Spinal cord (tissue), 9 donors: ENCODE measurements at regions not wholly inside any gene's neighbourhood (a gene's known extent, or its start where the extent isn't known, plus 50 kb on each side); places are given as distances from the start of the nearest gene placed in this dataset.

ENCODE experiments used
- DNase-seq, 6 donors: peaks; one replicate each; pipeline versions ENCODE4 v3.0.0 to v3.0.0-alpha.2; 2013 to 2015; ENCODE audit warnings: low spot score in 6 of 6, low read depth in 4 of 6
- H3K27ac ChIP-seq: one replicate; pipeline ENCODE4 v1.5.1; 2013; ENCODE audit warnings: low read depth, low read length, control low read depth
- H3K27me3 ChIP-seq: one replicate; pipeline ENCODE4 v1.6.1; 2013; ENCODE audit warnings: low read length; ENCODE audit not compliant: control insufficient read depth, insufficient read depth
- H3K36me3 ChIP-seq: one replicate; pipeline ENCODE4 v1.6.1; 2013; ENCODE audit warnings: low read length; ENCODE audit not compliant: control insufficient read depth, insufficient read depth
- H3K4me1 ChIP-seq: one replicate; pipeline ENCODE4 v1.6.1; 2013; ENCODE audit warnings: low read length; ENCODE audit not compliant: control insufficient read depth, insufficient read depth
- H3K4me3 ChIP-seq: one replicate; pipeline ENCODE4 v1.5.1; 2013; ENCODE audit warnings: low read depth, low read length, control low read depth
- H3K9me3 ChIP-seq: one replicate; pipeline ENCODE4 v1.6.1; 2013; ENCODE audit warnings: low read length; ENCODE audit not compliant: control insufficient read depth, insufficient read depth
- WGBS: methylation state at CpG from one replicate; pipeline ENCODE4 v1.1.5; 2013; ENCODE audit warnings: missing lambda C conversion rate; ENCODE audit not compliant: insufficient coverage; 5-methylcytosine and 5-hydroxymethylcytosine counted together
- donor health status: healthy.

DNA sequence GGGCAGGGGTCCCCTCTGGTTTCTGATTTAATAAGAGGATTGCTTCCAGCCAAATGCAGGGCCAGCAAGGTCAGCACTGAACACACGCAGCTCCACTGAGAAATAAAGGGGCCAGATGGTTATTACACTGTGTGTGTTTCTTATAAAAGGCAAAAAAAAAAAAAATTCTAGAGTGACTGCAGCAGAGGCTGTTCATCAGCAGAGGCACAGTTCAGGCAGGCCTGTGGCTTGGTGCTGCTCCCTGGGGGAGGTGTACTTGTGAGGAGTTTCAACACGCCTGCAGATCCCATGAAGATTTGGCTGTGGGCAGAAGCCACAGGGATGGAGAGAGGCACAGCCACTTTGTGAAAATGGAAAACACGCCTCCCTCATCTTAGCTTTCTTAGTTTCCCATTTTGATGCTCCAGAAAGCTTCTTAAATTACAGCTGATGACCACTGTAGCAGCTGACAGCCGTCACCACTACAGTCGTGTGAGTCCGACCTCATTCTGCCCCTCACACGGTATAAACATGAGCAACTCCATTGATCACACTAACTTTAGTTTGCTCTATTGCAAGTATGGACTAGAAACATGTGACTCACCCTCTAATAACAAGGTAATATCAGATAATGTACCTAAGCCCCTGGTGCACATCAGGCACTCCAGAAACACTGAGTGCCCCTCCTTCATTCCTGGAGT lies 726.5 kb upstream of the RAB6C start:
- Histone ChIP-seq H3K36me3 (no peaks in the 10 kb centered on the region), H3K4me3 (no peak overlapping the region), H3K27ac (no peak overlapping the region), H3K4me1 (no peaks in the 10 kb centered on the region), H3K27me3 (no peaks in the 10 kb centered on the region), H3K9me3 (no peaks in the 10 kb centered on the region)
- peak in 2 of 6 donors; percentile 23 to 43 for DNase-seq
- WGBS, result 75% methylated on average over 7 of the region's 7 CpGs

DNA sequence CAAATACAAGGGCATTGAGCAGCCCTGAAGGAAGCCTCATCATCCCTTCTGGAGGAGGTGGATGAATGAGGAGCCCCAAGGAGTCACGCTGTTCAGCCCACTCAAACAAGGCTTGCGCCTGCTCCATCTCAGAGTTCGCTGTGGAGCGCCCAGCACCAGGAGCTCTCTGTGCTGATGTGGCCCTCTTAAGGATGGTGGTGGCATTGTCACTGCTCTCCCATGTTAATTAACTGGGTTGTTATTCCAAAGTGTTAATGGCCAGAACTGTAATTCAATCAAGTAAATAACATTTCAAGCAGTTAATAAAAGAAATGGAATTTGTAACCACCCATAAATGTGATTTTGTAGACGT lies 726.0 kb upstream of the RAB6C start:
- no peaks in the 10 kb centered on the region for H3K36me3 ChIP-seq
- peak in 2 of 6 donors; percentile 35 to 75 for DNase-seq
- 30% methylated on average over 4 of the region's 5 CpGs for WGBS
- H3K27me3 ChIP-seq, result no peaks in the 10 kb centered on the region
- no peak overlapping the region for H3K4me3 ChIP-seq
- H3K27ac ChIP-seq, result no peak overlapping the region
- no peaks in the 10 kb centered on the region for H3K9me3 ChIP-seq
- H3K4me1 ChIP-seq, result no peaks in the 10 kb centered on the region

DNA sequence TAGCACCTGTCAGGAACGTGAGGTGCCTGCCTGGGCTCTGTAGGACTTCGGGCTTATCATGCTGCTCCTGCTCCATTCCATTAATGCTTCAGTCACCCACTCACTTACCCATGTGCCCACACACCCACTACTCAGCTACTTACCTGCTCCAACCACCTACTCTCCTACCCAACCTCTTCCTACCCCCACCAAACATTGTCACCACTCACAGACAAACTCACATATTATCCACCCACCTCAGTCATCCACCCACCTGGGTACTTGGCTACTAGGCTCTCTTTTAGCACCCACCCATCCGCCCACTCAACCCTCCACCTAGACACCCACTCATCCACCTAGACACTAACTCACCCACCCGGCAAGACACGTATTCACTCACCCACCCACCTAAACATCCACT lies 724.7 kb upstream of the RAB6C start:
- 93% methylated on average over 5 of the region's 5 CpGs for WGBS
- no peak for DNase-seq
- peaks cover 3% of the 10 kb centered on the region for H3K9me3 ChIP-seq
- no peaks in the 10 kb centered on the region for H3K27me3 ChIP-seq
- H3K4me3 ChIP-seq, result no peak overlapping the region
- H3K36me3 ChIP-seq, result no peaks in the 10 kb centered on the region
- no peaks in the 10 kb centered on the region for H3K4me1 ChIP-seq
- H3K27ac ChIP-seq, result no peak overlapping the region

DNA sequence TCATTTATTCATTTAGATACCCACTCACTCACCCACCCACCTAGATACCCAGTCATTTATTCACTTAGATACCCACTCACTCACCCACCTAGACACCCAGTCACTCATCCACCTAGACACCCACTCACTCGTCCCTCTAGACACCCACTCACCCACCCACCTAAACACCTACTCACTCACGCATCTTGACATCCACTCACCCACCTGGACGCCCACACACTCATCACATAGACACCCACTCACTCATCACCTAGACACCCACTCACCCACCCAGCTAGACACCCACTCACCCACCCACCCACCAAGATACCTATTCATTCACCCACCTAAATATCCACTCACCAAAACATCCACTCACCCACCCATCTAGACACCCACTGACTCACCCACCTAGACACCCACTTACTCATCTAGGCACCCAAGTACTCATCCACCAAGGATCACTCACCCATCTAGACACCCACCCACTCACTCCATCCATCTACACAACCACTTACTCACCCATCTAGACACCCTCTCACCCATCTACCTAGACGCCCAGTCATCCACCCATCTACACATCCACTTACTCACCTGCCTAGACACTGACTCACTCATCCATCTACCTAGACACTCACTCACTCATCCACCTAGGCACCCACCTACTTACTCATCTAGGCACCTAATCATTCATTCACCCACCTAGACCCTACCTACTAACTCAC lies 723.7 kb upstream of the RAB6C start:
- Histone ChIP-seq H3K27ac (no peak overlapping the region), H3K27me3 (no peaks in the 10 kb centered on the region), H3K36me3 (no peaks in the 10 kb centered on the region), H3K4me1 (no peaks in the 10 kb centered on the region), H3K9me3 (peaks cover 3% of the 10 kb centered on the region), H3K4me3 (no peak overlapping the region)
- no peak for DNase-seq
- 86% methylated on average over 4 of the region's 4 CpGs for WGBS

DNA sequence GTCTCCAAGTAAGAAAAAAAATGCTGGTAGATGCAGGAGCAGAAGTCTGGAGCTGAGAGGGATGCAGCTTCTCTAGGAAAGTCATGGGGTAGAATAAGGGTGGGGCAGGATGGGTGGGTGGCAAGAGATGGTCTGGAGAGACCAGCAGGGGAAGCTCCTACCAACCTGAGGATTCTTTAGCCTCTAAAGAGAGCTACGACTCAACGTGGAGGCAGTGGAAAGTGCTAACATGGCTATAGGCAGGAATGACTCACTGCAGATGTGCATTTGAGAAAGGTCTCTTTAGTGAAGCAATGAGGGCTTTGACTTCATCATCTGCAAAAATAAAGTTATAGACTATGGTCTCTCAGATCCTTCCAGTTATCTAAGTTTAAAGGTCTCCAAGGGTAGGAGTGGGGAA lies 722.8 kb upstream of the RAB6C start:
- H3K36me3 ChIP-seq, result no peaks in the 10 kb centered on the region
- no peak overlapping the region for H3K4me3 ChIP-seq
- H3K27ac ChIP-seq, result no peak overlapping the region
- 60% methylated on average over 1 of the region's 2 CpGs for WGBS
- no peaks in the 10 kb centered on the region for H3K4me1 ChIP-seq
- H3K9me3 ChIP-seq, result peaks cover 3% of the 10 kb centered on the region
- no peak for DNase-seq
- H3K27me3 ChIP-seq, result no peaks in the 10 kb centered on the region

DNA sequence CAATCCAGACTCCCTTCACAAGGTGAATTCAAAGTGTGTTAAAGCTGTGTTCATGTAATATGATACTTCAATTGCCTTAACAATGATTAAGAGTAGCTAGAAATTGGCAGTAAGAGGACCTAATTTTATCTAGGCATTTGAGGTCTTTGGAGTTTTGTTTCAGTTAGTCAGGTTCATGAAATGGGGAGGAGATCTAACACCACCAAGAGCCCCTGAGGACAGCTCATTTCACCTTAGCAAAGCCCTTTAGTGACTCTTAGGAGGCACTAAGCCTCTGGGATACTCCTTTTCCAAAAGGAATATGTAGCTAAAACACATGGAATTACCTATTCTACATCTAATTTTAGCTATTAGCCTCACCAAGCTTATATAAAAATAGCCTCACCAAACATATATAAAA lies 716.5 kb upstream of the RAB6C start:
- Histone ChIP-seq H3K36me3 (no peaks in the 10 kb centered on the region), H3K27me3 (no peaks in the 10 kb centered on the region), H3K4me1 (no peaks in the 10 kb centered on the region), H3K4me3 (no peak overlapping the region), H3K9me3 (peaks cover 4% of the 10 kb centered on the region), H3K27ac (no peak overlapping the region)
- DNase-seq, result no peak

DNA sequence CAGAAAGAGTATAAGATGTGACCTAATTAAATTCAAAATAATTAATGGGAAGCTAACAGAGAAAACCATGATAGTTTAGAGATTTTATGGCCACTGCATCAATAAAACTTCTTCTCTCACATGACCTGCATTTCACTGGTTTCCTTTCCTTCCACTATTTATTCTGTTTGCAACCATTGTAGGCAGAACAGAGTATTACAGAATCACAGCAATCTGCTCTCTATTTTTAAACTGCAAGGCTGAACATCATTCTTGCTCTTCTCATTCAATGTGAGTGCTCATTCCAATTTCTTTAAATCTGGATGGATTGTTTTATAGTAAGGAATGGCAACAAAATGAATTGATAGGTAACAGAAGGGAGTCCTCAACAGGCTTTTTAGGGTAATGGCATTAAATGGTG lies 715.5 kb upstream of the RAB6C start:
- Histone ChIP-seq H3K4me3 (no peak overlapping the region), H3K27ac (no peak overlapping the region), H3K9me3 (peaks cover 4% of the 10 kb centered on the region), H3K36me3 (no peaks in the 10 kb centered on the region), H3K27me3 (no peaks in the 10 kb centered on the region), H3K4me1 (no peaks in the 10 kb centered on the region)
- DNase-seq, result peak in 1 of 6 donors; percentile 40

DNA sequence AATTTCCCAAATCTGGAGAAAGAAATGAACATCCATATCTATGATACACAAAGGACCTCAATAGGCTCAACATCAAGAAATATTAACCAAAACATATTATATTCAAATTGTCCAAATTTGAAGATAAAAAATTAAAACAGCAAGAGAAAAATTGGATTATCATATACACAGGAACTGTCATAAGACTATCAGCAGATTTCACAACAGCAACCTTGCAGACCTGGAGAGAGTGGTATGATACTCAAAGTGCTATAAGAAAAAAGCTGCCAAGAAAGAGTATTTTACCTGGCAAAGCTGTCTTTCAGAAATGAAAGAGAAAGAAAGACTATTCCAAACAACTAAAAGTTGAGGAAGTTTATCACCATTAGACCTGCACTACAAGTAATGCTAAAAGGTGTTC lies 711.9 kb upstream of the RAB6C start:
- Histone ChIP-seq H3K27ac (no peak overlapping the region), H3K4me1 (no peaks in the 10 kb centered on the region), H3K9me3 (peaks cover 5% of the 10 kb centered on the region), H3K27me3 (no peaks in the 10 kb centered on the region), H3K4me3 (no peak overlapping the region), H3K36me3 (no peaks in the 10 kb centered on the region)
- no peak for DNase-seq

DNA sequence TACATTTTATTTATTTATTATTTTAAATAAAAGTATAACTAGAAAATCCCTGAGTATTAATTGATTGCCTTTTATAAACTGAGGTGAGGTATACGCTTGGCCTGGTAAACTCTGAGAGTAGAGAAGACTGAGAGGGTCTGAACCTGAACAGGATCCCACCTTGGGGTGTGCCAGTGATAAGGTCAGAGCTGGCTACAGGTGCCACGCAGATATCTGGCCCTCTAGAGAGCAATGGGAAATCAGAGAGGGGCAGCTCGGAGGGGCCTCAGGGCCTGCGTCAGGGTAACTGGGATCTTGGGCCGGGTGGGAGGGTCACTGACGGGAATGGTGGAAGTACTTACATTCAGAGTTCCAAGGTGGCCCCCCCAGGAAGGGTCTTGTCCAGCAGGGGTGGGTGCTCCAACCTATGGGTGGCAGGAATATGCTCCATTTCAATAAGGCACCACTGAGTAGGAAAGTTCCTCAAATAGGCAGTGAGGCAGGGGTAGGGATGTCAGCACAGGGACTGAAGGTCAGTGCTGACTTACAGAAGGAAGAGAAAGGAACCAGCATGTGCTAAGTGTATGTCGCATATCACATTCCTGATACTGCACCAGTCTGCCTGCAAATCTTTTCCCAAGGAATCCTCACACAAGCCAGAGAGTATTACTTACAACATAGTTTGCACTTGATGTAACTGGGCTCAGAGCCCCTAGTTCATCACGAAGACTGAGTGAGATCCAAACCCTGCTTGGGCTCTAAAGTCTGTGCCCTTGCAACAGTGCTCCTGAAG lies 706.0 kb upstream of the RAB6C start:
- Histone ChIP-seq H3K9me3 (peaks cover 4% of the 10 kb centered on the region), H3K4me1 (no peaks in the 10 kb centered on the region), H3K36me3 (no peaks in the 10 kb centered on the region), H3K4me3 (no peak overlapping the region), H3K27me3 (no peaks in the 10 kb centered on the region), H3K27ac (no peak overlapping the region)
- WGBS, result over 99% methylated on average over 7 of the region's 8 CpGs
- no peak for DNase-seq

DNA sequence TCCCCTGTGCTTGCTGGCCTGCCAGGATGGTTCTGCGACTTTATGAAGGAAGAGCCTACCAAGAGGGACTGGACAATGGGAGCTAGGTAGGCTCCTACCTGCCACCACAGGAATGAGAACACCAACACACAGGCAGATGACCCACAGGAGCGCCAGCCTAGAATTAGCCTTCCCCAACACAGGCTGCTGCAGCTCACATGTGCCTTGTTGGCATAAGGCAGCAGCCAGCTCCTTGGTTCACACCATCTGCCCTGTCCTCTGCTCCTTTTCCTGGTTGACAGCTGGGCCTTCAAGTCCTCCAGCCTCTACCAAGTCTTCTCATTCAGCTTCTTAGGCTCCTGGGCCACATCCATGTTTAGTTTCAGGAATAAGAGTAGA lies 705.4 kb upstream of the RAB6C start:
- DNase-seq, result no peak
- WGBS, result 55% methylated on average over 2 of the region's 2 CpGs

More for the DNA sequence above, 705.4 kb upstream of the RAB6C start:
- H3K36me3 ChIP-seq, result no peaks in the 10 kb centered on the region
- H3K4me1 ChIP-seq, result no peaks in the 10 kb centered on the region
- H3K9me3 ChIP-seq, result peaks cover 4% of the 10 kb centered on the region
- no peak overlapping the region for H3K27ac ChIP-seq
- no peak overlapping the region for H3K4me3 ChIP-seq
- H3K27me3 ChIP-seq, result no peaks in the 10 kb centered on the region
